Activated CD4-positive, CD25-positive, alpha-beta regulatory T cell treated with anti-CD3 and anti-CD28 coated beads, Interleukin-2, amount 50 U/mL, for 16 hours (primary cell): ENCODE measurements at regions not wholly inside any gene's neighbourhood (a gene's known extent, or its start where the extent isn't known, plus 50 kb on each side); places are given as distances from the start of the nearest gene placed in this dataset.
"Not testable (repeated sequence)": the region's sequence is repeated elsewhere in the genome, so short reads cannot be mapped to it uniquely, and the experiment has no call there.

Experiments
- DNase-seq: peaks from one replicate; pipeline ENCODE4 v3.0.0-alpha.2; 2020; ENCODE audit warnings: low read depth, low spot score

DNA sequence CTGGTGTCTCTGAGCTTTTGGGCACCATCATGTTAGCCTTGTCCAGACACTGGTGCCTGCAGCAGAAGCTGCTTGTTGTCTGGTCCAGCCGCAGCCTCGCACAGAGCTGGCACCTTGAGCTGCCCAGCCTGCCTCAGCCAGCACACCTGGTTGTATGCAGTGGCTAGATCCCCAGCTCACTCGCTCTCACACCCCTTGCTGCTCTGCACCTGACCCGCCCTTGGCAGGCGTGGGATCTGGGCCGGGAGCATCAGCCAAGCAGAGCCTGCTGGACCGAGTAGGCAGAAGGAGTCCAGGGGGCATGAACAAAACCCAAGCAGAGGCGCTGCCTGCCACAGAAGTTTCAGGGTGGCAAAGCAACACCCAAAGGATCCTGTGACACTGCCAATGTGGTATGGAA lies 79.7 kb upstream of the ITGB1 start:
- no peak for DNase-seq

DNA sequence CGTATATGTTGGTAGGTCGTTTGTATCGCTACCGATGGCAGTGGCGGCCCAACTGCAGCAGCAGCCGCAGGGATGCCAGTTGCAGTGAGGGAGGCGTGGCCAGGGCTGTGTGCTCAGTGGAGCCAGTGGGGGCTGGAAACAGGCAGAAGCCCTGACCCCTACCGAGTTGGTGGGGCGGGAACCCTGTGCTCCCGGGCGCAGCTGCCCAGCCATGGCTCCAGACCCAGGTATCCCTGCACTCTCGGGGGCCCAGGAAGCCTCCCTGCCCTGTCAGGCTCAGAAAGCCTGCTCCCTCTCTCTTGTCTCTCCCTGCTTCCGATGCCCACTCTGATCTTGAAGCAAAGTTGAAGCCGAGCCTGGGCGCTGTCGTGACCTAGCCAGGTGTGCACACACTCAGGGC lies 78.6 kb upstream of the ITGB1 start:
- no peak for DNase-seq

DNA sequence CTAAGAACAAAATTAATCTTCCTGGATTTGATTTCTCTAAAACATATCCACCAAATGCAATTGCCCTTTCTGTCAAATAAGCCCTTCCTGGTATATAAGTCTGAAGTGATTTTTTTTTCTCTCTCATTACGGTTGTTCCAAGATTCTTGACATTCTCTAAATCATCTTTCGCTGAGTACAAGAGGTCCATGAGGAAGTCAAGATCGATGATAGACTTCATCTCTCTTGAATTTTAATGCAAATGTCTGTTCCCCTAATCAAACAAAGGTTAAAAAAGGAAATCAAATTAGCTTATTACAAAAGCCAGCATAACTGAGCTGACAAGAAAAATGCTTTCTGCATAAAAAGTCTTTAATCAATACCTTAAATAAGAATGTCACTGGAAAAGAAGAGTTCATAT lies 77.4 kb upstream of the ITGB1 start:
- no peak for DNase-seq

DNA sequence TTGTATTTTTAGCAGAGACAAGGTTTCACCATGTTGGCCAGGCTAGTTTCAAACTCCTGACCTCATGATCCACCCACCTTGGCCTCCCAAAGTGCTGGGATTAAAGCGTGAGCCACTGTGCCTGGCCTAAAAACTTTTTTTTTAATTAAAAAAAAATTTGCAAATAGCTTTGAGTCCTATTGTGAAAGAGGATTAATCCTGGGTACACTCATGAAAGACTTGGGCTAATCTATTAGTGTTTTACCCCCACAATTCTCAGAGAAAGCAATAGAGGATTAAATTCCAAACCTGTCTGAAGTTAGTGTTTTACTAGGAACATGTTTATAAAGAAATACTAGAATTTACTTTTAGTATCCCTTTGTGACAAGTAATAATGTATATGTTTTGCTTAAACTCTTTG lies 76.9 kb upstream of the ITGB1 start:
- no peak for DNase-seq

- DNase-seq: no peak
Measured at GRCh38 chr10:33032654-33033151, 74.7 kb upstream of the ITGB1 start.

DNA sequence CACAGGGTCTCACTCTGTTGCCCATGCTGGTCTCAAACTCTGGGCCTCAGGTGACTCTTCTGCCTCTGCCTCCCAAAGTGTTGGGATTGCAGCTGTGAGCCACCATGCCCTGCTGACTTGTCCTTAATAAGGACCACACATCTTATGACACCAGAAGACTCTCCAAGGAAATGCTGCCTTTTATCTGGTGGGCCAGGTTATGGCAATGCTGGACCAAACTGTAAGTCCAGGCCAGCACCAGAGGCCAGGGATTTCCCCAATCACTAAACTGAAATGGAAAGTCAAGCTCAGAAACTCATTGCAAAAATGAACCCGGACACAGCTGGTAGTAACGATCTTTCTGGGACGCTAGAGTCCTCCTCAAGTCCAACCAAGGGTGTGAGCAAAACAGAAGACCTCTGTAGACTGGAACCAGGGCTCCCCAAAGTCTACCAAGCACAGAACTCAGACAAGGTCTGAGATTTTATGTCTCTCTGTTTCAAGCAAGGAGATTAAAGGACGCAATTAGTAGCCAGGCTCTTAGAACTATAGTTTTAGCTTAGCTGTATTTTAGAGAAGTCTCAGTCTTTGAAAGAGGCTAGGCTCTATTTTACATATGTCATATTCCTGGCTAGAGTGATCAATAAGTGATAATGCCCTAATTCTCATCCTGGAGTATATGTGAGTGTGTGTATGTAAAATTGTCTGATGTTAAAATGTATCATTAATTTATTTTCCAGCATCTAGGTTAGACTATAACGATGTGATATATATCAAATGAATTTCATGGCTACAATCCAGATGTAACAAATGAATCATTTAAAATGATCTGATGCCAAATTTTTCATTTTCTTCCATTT lies 74.0 kb upstream of the ITGB1 start:
- DNase-seq: no peak

GRCh38 chr10:33031171-33031570 lies 73.1 kb upstream of the ITGB1 start:
- DNase-seq: no peak

DNA sequence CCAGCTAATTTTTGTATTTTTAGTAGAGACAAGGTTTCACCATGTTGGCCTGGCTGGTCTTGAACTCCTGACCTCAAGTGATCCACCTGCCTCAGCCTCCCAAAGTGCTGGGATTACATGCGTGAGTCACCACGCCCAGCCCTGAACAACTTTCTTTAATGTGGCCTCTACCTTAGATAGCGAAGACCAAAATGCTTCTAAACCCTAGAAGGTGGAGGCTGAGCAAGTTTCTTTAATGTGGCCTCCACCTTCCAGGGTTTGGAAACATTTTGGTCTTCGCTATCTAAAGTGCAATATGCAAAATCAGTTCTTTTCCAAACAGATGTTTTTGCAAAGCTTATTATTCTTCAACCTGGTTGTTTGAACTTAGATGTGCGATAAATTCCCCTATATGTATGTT lies 70.5 kb upstream of the ITGB1 start:
- not testable (repeated sequence) for DNase-seq

GRCh38 chr10:33027088-33027487 lies 69.1 kb upstream of the ITGB1 start:
- DNase-seq: no peak

GRCh38 chr10:33026422-33026821 lies 68.4 kb upstream of the ITGB1 start:
- DNase-seq: no peak

DNA sequence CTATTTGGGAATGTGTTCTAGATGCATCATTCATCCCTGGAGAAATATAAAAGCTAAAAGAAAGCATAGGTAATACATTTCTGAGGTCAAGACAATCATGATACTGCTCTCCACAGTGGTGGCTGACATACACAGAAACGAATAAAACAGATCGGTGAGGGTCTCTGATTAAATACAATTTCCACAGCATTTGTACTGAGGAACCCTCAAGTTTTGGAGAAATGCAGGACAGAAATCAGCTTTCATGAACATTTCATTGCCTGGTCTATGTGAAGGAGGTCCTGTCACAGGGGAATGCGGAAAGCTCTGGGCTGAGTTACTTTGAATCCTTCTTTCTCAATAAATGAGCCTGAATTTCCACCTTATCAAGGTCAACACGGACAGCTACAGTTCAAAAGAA lies 67.9 kb upstream of the ITGB1 start:
- DNase-seq: no peak

GRCh38 chr10:33025039-33025438 lies 67.0 kb upstream of the ITGB1 start:
- no peak for DNase-seq

- DNase-seq: no peak
Measured at GRCh38 chr10:33022691-33023090, 64.7 kb upstream of the ITGB1 start.

GRCh38 chr10:33022090-33022489 lies 64.1 kb upstream of the ITGB1 start:
- DNase-seq: no peak

- no peak for DNase-seq
Measured at GRCh38 chr10:33016988-33017387, 59.0 kb upstream of the ITGB1 start.

GRCh38 chr10:33015761-33016547 lies 57.9 kb upstream of the ITGB1 start:
- no peak for DNase-seq

GRCh38 chr10:33013331-33013730 lies 55.3 kb upstream of the ITGB1 start:
- not testable (repeated sequence) for DNase-seq

DNA sequence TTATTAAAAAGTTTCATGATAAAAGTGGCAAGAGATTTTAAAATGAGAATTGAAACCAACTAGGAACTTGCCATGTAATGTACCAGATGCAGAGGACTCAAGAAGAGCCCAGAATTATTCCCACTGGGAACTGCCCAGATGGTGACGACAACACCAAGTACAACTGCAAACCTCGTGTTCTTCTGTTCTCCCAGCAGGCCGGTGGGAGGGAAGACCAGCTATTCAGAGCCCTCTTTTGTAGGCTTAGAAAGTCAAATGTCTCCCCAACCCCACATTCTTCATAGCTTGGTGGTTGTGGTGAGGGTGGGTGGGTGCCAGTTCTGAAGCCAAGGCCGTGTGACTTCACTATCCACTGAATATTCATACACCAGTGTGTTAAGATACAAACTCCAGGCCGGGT lies 54.3 kb upstream of the ITGB1 start:
- DNase-seq: no peak

DNA sequence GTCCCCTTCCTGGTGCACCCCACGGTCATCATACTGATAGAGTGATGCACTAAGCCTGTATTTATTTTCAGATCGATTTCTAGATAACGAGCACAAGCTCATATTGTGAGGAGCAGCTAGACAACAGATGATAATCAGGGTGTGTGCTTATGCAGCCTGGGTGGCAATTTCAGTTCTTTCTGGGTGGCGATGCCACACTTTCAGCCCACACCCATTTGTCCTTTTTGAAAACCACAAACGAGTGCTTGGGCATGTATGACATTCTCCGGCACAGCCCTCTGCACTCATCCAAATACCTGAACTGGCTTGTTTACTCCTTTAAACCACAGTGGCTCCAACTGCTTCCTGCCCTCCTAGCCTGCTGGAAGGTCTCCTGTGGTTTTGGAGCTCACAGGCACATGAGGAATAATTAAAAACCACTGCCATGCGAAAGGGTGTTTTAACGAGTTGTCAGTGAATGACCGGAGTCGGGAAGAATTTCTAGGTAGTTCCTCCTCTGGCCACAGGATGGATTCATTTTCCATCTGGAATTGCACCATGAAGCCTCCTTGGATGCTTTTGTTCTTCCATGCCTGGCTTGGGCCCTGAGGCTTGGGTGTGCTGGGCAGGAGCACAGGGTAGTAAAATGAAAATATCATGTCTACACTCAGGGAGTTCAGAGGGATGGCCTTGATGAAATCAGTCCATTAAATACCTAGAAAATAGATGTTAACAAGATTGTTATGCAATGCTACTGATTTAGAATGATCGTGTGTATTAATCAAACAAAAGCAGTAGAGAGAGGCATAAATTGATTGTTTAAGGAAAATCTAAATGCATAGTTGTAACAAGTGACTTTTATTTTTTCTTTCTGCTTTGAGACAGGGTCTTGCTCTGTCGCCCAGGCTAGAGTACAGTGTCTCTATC lies 52.4 kb upstream of the ITGB1 start:
- no peak for DNase-seq

- no peak for DNase-seq
Measured at GRCh38 chr10:33009244-33010131, 51.5 kb upstream of the ITGB1 start.
